Neural cell (in vitro differentiated cells): ENCODE measurements at regions not wholly inside any gene's neighbourhood (a gene's known extent, or its start where the extent isn't known, plus 50 kb on each side); places are given as distances from the start of the nearest gene placed in this dataset.

Experiments
- H2AFZ ChIP-seq: fragments of 200-600, 300-800 bp; sonication (generic), shearing (Covaris generic); 2 replicates; pipeline ENCODE4 v1.6.0; 2014; ENCODE audit warnings: low read depth, mild to moderate bottlenecking, antibody characterized with exemption, low read length, moderate library complexity
- H3F3A ChIP-seq: fragments of 200-600 bp; shearing (Covaris generic); 2 replicates; pipeline ENCODE4 v1.6.1; 2016; ENCODE audit warnings: mild to moderate bottlenecking, moderate library complexity, mixed read lengths, antibody characterized with exemption, low read length; ENCODE audit not compliant: insufficient read depth, poor library complexity, severe bottlenecking
- H3K27ac ChIP-seq: fragments of 200-600, 300-800 bp; sonication (generic), shearing (Covaris generic); 2 replicates; pipeline ENCODE4 v1.5.1; 2014; ENCODE audit warnings: mild to moderate bottlenecking, low read length, moderate library complexity
- H3K27me3 ChIP-seq: fragments of 300-800, 200-600 bp; sonication (generic), shearing (Covaris generic); 2 replicates; pipeline ENCODE4 v1.6.0; 2014; ENCODE audit warnings: mild to moderate bottlenecking, low read depth, low read length, moderate library complexity; ENCODE audit not compliant: insufficient read depth
- H3K36me3 ChIP-seq: fragments of 300-800, 200-600 bp; sonication (generic), shearing (Covaris generic); 2 replicates; pipeline ENCODE4 v1.5.1; 2014; ENCODE audit warnings: mild to moderate bottlenecking, antibody characterized with exemption, low read length, moderate library complexity; ENCODE audit not compliant: insufficient read depth
- H3K4me2 ChIP-seq: fragments of 300-800, 200-600 bp; sonication (generic), shearing (Covaris generic); 2 replicates; pipeline ENCODE4 v1.6.0; 2014; ENCODE audit warnings: mild to moderate bottlenecking, low read length
- H3K4me3 ChIP-seq: fragments of 300-800, 200-600 bp; sonication (generic), shearing (Covaris generic); 2 replicates; pipeline ENCODE4 v1.5.1; 2014; ENCODE audit warnings: mild to moderate bottlenecking, low read length, moderate library complexity
- H3K79me2 ChIP-seq: fragments of 200-600 bp; shearing (Covaris generic); replicated peaks from 2 replicates; pipeline ENCODE4 v1.6.0; 2014; ENCODE audit warnings: mild to moderate bottlenecking, low read length, moderate library complexity; ENCODE audit not compliant: insufficient read depth
- H3K9ac ChIP-seq: fragments of 300-800, 200-600 bp; sonication (generic), shearing (Covaris generic); 2 replicates; pipeline ENCODE4 v1.6.1; 2016; ENCODE audit warnings: mild to moderate bottlenecking, low read length, mixed read lengths
- H3K9me2 ChIP-seq: fragments of 200-600 bp; shearing (Covaris generic); 2 replicates; pipeline ENCODE4 v1.6.1; 2016; ENCODE audit warnings: mild to moderate bottlenecking, low read length, mixed read lengths; ENCODE audit not compliant: insufficient read depth
- H3K9me3 ChIP-seq: fragments of 200-600, 300-800 bp; sonication (generic), shearing (Covaris generic); 2 replicates; pipeline ENCODE4 v1.6.1; 2016; ENCODE audit warnings: mild to moderate bottlenecking, mixed run types, low read length, moderate library complexity, mixed read lengths
- H4K20me1 ChIP-seq: fragments of 200-600 bp; shearing (Covaris generic); 2 replicates; pipeline ENCODE4 v1.6.1; 2016; ENCODE audit warnings: mild to moderate bottlenecking, mixed run types; ENCODE audit not compliant: insufficient read depth
- EP300 ChIP-seq: fragments of 450-650 bp; conservative IDR thresholded peaks from 2 replicates; pipeline ENCODE4 v1.6.1; 2014; ENCODE audit warnings: antibody characterized with exemption, mild to moderate bottlenecking, moderate library complexity; ENCODE audit not compliant: poor library complexity, severe bottlenecking
- EZH2 ChIP-seq: fragments of 200-600, 300-800 bp; shearing (Covaris generic), sonication (generic); IDR thresholded peaks from 2 replicates; pipeline ENCODE4 v1.6.1; 2014; ENCODE audit warnings: antibody characterized with exemption, low read length, borderline replicate concordance, mild to moderate bottlenecking; ENCODE audit not compliant: insufficient read depth, poor library complexity, severe bottlenecking
- MXI1 ChIP-seq: fragments of 450-650 bp; conservative IDR thresholded peaks from 2 replicates; pipeline ENCODE4 v1.6.1; 2014; ENCODE audit warnings: antibody characterized with exemption, mild to moderate bottlenecking; ENCODE audit not compliant: poor library complexity, severe bottlenecking
- POLR2AphosphoS5 ChIP-seq: IDR thresholded peaks from 2 replicates; pipeline ENCODE4 v1.6.1; 2012
- RAD21 ChIP-seq: fragments of 450-650 bp; conservative IDR thresholded peaks from 2 replicates; pipeline ENCODE4 v1.6.1; 2014; ENCODE audit warnings: antibody characterized with exemption, mild to moderate bottlenecking, moderate library complexity
- SMC3 ChIP-seq: fragments of 450-650 bp; conservative IDR thresholded peaks from 2 replicates; pipeline ENCODE4 v1.6.1; 2014; ENCODE audit warnings: antibody characterized with exemption, mild to moderate bottlenecking, moderate library complexity; ENCODE audit not compliant: poor library complexity
- TAF1 ChIP-seq: IDR thresholded peaks from 2 replicates; pipeline ENCODE4 v1.6.1; 2012; ENCODE audit warnings: low read depth
- TF ChIP-seq, protein P1 (sequence below): IDR thresholded peaks from 2 replicates; pipeline ENCODE4 v1.6.1; 2012; ENCODE audit warnings: borderline replicate concordance
- TF ChIP-seq, protein P2 (sequence below): fragments of 450-650 bp; IDR thresholded peaks from 2 replicates; pipeline ENCODE4 v1.5.1; 2014; ENCODE audit warnings: antibody characterized with exemption, mild to moderate bottlenecking, moderate library complexity; ENCODE audit not compliant: poor library complexity, severe bottlenecking

- Histone ChIP-seq H3K27ac (no peak overlapping the region), H3K4me2 (no peak overlapping the region), H3F3A (no peaks in the 10 kb centered on the region), H3K79me2 (no peaks in the 10 kb centered on the region), H3K4me3 (no peak overlapping the region), H3K27me3 (no peaks in the 10 kb centered on the region), H3K36me3 (no peaks in the 10 kb centered on the region), H2AFZ (no peak overlapping the region), H3K9me3 (no peaks in the 10 kb centered on the region), H3K9me2 (no peaks in the 10 kb centered on the region), H3K9ac (no peak overlapping the region), H4K20me1 (no peaks in the 10 kb centered on the region)
- TF ChIP-seq EZH2, result no peak
- TF ChIP-seq EP300, result peak; percentile 52
- TF ChIP-seq, protein P1, sequence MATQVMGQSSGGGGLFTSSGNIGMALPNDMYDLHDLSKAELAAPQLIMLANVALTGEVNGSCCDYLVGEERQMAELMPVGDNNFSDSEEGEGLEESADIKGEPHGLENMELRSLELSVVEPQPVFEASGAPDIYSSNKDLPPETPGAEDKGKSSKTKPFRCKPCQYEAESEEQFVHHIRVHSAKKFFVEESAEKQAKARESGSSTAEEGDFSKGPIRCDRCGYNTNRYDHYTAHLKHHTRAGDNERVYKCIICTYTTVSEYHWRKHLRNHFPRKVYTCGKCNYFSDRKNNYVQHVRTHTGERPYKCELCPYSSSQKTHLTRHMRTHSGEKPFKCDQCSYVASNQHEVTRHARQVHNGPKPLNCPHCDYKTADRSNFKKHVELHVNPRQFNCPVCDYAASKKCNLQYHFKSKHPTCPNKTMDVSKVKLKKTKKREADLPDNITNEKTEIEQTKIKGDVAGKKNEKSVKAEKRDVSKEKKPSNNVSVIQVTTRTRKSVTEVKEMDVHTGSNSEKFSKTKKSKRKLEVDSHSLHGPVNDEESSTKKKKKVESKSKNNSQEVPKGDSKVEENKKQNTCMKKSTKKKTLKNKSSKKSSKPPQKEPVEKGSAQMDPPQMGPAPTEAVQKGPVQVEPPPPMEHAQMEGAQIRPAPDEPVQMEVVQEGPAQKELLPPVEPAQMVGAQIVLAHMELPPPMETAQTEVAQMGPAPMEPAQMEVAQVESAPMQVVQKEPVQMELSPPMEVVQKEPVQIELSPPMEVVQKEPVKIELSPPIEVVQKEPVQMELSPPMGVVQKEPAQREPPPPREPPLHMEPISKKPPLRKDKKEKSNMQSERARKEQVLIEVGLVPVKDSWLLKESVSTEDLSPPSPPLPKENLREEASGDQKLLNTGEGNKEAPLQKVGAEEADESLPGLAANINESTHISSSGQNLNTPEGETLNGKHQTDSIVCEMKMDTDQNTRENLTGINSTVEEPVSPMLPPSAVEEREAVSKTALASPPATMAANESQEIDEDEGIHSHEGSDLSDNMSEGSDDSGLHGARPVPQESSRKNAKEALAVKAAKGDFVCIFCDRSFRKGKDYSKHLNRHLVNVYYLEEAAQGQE, result peak; percentile 52
Observed at GRCh38 chr4:149870008-149870407, 54.4 kb upstream of the IQCM start.

- H2AFZ ChIP-seq, result no peak overlapping the region
- no peaks in the 10 kb centered on the region for H4K20me1 ChIP-seq
- H3K27ac ChIP-seq, result no peak overlapping the region
- no peak overlapping the region for H3K4me3 ChIP-seq
- H3K9ac ChIP-seq, result no peak overlapping the region
- no peaks in the 10 kb centered on the region for H3K79me2 ChIP-seq
- H3K9me2 ChIP-seq, result no peaks in the 10 kb centered on the region
- H3F3A ChIP-seq, result no peaks in the 10 kb centered on the region
- H3K4me2 ChIP-seq, result no peak overlapping the region
- H3K27me3 ChIP-seq, result no peaks in the 10 kb centered on the region
- no peaks in the 10 kb centered on the region for H3K36me3 ChIP-seq
- H3K9me3 ChIP-seq, result no peaks in the 10 kb centered on the region
- no peak for TF ChIP-seq MXI1
- TF ChIP-seq, protein P1, result no peak
- no peak for TF ChIP-seq RAD21
- TF ChIP-seq EZH2, result no peak
- TF ChIP-seq EP300, result no peak
- TF ChIP-seq POLR2AphosphoS5, result no peak
- TF ChIP-seq TAF1, result no peak
- TF ChIP-seq, protein P2, sequence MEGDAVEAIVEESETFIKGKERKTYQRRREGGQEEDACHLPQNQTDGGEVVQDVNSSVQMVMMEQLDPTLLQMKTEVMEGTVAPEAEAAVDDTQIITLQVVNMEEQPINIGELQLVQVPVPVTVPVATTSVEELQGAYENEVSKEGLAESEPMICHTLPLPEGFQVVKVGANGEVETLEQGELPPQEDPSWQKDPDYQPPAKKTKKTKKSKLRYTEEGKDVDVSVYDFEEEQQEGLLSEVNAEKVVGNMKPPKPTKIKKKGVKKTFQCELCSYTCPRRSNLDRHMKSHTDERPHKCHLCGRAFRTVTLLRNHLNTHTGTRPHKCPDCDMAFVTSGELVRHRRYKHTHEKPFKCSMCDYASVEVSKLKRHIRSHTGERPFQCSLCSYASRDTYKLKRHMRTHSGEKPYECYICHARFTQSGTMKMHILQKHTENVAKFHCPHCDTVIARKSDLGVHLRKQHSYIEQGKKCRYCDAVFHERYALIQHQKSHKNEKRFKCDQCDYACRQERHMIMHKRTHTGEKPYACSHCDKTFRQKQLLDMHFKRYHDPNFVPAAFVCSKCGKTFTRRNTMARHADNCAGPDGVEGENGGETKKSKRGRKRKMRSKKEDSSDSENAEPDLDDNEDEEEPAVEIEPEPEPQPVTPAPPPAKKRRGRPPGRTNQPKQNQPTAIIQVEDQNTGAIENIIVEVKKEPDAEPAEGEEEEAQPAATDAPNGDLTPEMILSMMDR, result no peak
- no peak for TF ChIP-seq SMC3
Observed at GRCh38 chr4:149881744-149882143, 66.1 kb upstream of the IQCM start.
